HEK293 (cell line): ENCODE measurements at regions not wholly inside any gene's neighbourhood (a gene's known extent, or its start where the extent isn't known, plus 50 kb on each side); places are given as distances from the start of the nearest gene placed in this dataset.
A peak's percentile ranks its signal among the peaks of the same experiment; 100 is the strongest.
"Not testable (repeated sequence)": the region's sequence is repeated elsewhere in the genome, so short reads cannot be mapped to it uniquely, and the experiment has no call there.

ENCODE experiments used
- CTCF ChIA-PET: fragments of 350-600 bp; formaldehyde crosslinking; extraction: SDS; loops from one replicate; lab custom pipeline; 2021; ENCODE audit warnings: antibody characterized with exemption; lab: Yijun Ruan, JAX
- POLR2A ChIA-PET: fragments of 300-600 bp; formaldehyde crosslinking; extraction: SDS; loops from one replicate; lab custom pipeline; 2020; ENCODE audit warnings: antibody characterized with exemption, inconsistent platforms; lab: Yijun Ruan, JAX
- H3K27ac ChIP-seq: fragments of 200-500 bp; sonication (Bioruptor generic); 2 replicates; pipeline ENCODE4 v1.5.1; 2014; ENCODE audit warnings: low read depth, low read length, control low read depth, inconsistent platforms; ENCODE audit errors: extremely low read depth
- H3K36me3 ChIP-seq, 2 experiments: fragments of 200-500 bp in 1 of 2; sonication (Bioruptor generic) in 1 of 2; 1 replicate in 1 of 2; 2 replicates in 1 of 2; pipeline ENCODE4 v1.5.1; 2014 to 2017; ENCODE audit warnings: inconsistent platforms in 2 of 2, low read length in 2 of 2; ENCODE audit not compliant: control insufficient read depth in 2 of 2, insufficient read depth in 1 of 2
- H3K4me1 ChIP-seq: fragments of 200-500 bp; sonication (Bioruptor generic); 2 replicates; pipeline ENCODE4 v1.5.1; 2014; ENCODE audit warnings: mild to moderate bottlenecking, low read length, inconsistent platforms; ENCODE audit not compliant: control insufficient read depth, insufficient read depth
- H3K4me3 ChIP-seq: 2 replicates; pipeline ENCODE4 v1.5.1; 2011; ENCODE audit warnings: low read depth, mild to moderate bottlenecking, control low read depth, low read length, moderate library complexity
- H3K9me3 ChIP-seq: fragments of 200-500 bp; sonication (Bioruptor generic); 2 replicates; pipeline ENCODE4 v1.5.1; 2014; ENCODE audit warnings: low read depth, low read length, inconsistent platforms; ENCODE audit not compliant: control insufficient read depth, insufficient read depth
- SP7 ChIP-seq: fragments of 450-650 bp; formaldehyde crosslinking; IDR thresholded peaks from 2 replicates; pipeline ENCODE4 v1.5.1; 2016; ENCODE audit warnings: missing biosample characterization, missing genetic modification characterization
- ZBTB17 ChIP-seq: fragments of 450-650 bp; formaldehyde crosslinking; IDR thresholded peaks from 2 replicates; pipeline ENCODE4 v1.5.1; 2016; ENCODE audit warnings: missing biosample characterization, missing genetic modification characterization
- ZBTB7A ChIP-seq: fragments of 450-650 bp; formaldehyde crosslinking; IDR thresholded peaks from 2 replicates; pipeline ENCODE4 v1.5.1; 2016; ENCODE audit warnings: low read depth, missing biosample characterization, missing genetic modification characterization
- ZNF146 ChIP-seq: fragments of 450-650 bp; formaldehyde crosslinking; IDR thresholded peaks from 2 replicates; pipeline ENCODE4 v1.5.1; 2016; ENCODE audit warnings: missing biosample characterization, missing genetic modification characterization
- ZNF548 ChIP-seq: fragments of 450-650 bp; formaldehyde crosslinking; IDR thresholded peaks from 2 replicates; pipeline ENCODE4 v1.5.1; 2016; ENCODE audit warnings: missing biosample characterization, missing genetic modification characterization
- ZNF654 ChIP-seq: fragments of 450-650 bp; formaldehyde crosslinking; IDR thresholded peaks from 2 replicates; pipeline ENCODE4 v1.5.1; 2016; ENCODE audit warnings: low read depth, missing biosample characterization, missing genetic modification characterization
- TF ChIP-seq, protein P1 (sequence below): fragments of 450-650 bp; formaldehyde crosslinking; IDR thresholded peaks from 2 replicates; pipeline ENCODE4 v1.5.1; 2016; ENCODE audit warnings: missing biosample characterization, missing genetic modification characterization
- TF ChIP-seq, protein P2 (sequence below): fragments of 450-650 bp; formaldehyde crosslinking; IDR thresholded peaks from 2 replicates; pipeline ENCODE4 v1.5.1; 2016; ENCODE audit warnings: missing biosample characterization, missing genetic modification characterization
- TF ChIP-seq, protein P3 (sequence below): fragments of 450-650 bp; formaldehyde crosslinking; IDR thresholded peaks from 2 replicates; pipeline ENCODE4 v1.5.1; 2016; ENCODE audit warnings: missing biosample characterization, missing genetic modification characterization
- TF ChIP-seq, protein P4 (sequence below): fragments of 450-650 bp; formaldehyde crosslinking; IDR thresholded peaks from 2 replicates; pipeline ENCODE4 v1.5.1; 2016; ENCODE audit warnings: missing biosample characterization, missing genetic modification characterization
- TF ChIP-seq, protein P5 (sequence below): fragments of 450-650 bp; formaldehyde crosslinking; IDR thresholded peaks from 2 replicates; pipeline ENCODE4 v1.5.1; 2016; ENCODE audit warnings: missing biosample characterization, missing genetic modification characterization
- TF ChIP-seq, protein P6 (sequence below): fragments of 450-650 bp; formaldehyde crosslinking; IDR thresholded peaks from 2 replicates; pipeline ENCODE4 v1.5.1; 2016; ENCODE audit warnings: missing biosample characterization, missing genetic modification characterization, low read depth

DNA sequence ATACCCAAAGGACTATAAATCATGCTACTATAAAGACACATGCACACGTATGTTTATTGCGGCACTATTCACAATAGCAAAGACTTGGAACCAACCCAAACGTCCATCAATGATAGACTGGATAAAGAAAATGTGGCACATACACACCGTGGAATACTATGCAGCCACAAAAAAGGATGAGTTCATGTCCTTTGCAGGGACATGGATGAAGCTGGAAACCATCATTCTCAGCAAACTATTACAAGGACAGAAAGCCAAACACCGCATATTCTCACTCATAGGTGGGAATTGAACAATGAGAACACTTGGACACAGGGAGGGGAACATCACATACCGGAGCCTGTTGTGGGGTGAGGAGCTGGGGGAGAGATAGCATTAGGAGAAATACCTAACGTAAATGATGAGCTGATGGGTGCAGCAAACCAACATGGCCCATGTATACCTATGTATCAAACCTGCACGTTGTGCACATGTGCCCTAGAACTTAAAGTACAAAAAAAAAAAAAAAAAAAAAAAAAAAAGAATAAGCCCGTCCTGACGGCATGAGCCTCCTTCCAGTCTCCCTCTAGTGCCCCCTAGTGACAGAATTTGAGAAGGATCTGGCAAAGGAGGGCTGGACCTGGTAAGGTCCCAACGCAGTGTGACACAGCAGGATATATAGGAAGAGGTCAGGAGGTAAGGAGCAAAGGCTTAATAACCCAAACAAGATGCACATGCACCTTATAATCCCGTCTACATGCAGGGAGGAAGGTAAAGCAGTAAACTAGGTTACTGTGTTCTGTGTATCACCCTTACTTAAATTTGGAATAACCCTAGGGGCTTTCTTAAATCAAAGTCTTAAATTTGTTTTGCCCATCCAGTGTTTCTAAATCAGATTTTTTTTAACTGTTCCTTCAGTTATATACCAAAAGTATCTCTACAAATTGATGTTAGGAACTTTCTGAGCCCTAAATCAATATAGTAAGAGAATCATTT is 214.8 kb downstream of the UNC5CL start:
- not testable (repeated sequence) for H3K9me3 ChIP-seq, H3K4me3 ChIP-seq, H3K4me1 ChIP-seq, H3K36me3 ChIP-seq, H3K27ac ChIP-seq
- ChIA-PET POLR2A (interaction anchor here (0.7 kb wide), 1 partner anchor 159 kb away, joined by 3 read pairs; no protein-coding TSS in a partner anchor), CTCF (interaction anchor here (0.6 to 2.0 kb wide), 14 partner anchors 10 to 1229 kb away, joined by 3 to 8 read pairs (median 3); no protein-coding TSS in a partner anchor)
- TF ChIP-seq ZNF654 (peak; percentile 47), ZNF146 (peak; percentile 97)
- TF ChIP-seq, protein P1, sequence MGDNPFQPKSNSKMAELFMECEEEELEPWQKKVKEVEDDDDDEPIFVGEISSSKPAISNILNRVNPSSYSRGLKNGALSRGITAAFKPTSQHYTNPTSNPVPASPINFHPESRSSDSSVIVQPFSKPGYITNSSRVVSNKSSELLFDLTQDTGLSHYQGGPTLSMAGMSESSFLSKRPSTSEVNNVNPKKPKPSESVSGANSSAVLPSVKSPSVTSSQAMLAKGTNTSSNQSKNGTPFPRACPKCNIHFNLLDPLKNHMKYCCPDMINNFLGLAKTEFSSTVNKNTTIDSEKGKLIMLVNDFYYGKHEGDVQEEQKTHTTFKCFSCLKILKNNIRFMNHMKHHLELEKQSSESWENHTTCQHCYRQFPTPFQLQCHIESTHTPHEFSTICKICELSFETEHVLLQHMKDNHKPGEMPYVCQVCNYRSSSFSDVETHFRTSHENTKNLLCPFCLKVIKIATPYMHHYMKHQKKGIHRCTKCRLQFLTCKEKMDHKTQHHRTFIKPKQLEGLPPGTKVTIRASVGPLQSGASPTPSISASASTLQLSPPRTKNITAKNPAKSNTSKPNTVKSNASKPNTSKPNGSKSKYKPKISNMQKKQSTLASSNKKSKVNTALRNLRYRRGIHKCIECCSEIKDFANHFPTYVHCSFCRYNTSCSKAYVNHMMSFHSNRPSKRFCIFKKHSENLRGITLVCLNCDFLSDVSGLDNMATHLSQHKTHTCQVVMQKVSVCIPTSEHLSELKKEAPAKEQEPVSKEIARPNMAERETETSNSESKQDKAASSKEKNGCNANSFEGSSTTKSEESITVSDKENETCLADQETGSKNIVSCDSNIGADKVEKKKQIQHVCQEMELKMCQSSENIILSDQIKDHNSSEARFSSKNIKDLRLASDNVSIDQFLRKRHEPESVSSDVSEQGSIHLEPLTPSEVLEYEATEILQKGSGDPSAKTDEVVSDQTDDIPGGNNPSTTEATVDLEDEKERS = peak; percentile 72; the same call in 1 of the 2 replicates
- TF ChIP-seq, protein P2, sequence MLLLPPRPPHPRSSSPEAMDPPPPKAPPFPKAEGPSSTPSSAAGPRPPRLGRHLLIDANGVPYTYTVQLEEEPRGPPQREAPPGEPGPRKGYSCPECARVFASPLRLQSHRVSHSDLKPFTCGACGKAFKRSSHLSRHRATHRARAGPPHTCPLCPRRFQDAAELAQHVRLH (tag by site-specific recombination) = peak; percentile 80; the same call in 1 of the 2 replicates
- TF ChIP-seq, protein P3, sequence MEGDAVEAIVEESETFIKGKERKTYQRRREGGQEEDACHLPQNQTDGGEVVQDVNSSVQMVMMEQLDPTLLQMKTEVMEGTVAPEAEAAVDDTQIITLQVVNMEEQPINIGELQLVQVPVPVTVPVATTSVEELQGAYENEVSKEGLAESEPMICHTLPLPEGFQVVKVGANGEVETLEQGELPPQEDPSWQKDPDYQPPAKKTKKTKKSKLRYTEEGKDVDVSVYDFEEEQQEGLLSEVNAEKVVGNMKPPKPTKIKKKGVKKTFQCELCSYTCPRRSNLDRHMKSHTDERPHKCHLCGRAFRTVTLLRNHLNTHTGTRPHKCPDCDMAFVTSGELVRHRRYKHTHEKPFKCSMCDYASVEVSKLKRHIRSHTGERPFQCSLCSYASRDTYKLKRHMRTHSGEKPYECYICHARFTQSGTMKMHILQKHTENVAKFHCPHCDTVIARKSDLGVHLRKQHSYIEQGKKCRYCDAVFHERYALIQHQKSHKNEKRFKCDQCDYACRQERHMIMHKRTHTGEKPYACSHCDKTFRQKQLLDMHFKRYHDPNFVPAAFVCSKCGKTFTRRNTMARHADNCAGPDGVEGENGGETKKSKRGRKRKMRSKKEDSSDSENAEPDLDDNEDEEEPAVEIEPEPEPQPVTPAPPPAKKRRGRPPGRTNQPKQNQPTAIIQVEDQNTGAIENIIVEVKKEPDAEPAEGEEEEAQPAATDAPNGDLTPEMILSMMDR (tag by site-specific recombination) = peak; percentile 43; the same call in 1 of the 2 replicates
- TF ChIP-seq, protein P4, sequence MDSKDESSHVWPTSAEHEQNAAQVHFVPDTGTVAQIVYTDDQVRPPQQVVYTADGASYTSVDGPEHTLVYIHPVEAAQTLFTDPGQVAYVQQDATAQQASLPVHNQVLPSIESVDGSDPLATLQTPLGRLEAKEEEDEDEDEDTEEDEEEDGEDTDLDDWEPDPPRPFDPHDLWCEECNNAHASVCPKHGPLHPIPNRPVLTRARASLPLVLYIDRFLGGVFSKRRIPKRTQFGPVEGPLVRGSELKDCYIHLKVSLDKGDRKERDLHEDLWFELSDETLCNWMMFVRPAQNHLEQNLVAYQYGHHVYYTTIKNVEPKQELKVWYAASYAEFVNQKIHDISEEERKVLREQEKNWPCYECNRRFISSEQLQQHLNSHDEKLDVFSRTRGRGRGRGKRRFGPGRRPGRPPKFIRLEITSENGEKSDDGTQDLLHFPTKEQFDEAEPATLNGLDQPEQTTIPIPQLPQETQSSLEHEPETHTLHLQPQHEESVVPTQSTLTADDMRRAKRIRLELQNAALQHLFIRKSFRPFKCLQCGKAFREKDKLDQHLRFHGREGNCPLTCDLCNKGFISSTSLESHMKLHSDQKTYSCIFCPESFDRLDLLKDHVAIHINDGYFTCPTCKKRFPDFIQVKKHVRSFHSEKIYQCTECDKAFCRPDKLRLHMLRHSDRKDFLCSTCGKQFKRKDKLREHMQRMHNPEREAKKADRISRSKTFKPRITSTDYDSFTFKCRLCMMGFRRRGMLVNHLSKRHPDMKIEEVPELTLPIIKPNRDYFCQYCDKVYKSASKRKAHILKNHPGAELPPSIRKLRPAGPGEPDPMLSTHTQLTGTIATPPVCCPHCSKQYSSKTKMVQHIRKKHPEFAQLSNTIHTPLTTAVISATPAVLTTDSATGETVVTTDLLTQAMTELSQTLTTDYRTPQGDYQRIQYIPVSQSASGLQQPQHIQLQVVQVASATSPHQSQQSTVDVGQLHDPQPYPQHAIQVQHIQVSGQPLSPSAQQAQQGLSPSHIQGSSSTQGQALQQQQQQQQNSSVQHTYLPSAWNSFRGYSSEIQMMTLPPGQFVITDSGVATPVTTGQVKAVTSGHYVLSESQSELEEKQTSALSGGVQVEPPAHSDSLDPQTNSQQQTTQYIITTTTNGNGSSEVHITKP (tag by site-specific recombination) = peak; percentile 52; the same call in 1 of the 2 replicates
- TF ChIP-seq, protein P5, sequence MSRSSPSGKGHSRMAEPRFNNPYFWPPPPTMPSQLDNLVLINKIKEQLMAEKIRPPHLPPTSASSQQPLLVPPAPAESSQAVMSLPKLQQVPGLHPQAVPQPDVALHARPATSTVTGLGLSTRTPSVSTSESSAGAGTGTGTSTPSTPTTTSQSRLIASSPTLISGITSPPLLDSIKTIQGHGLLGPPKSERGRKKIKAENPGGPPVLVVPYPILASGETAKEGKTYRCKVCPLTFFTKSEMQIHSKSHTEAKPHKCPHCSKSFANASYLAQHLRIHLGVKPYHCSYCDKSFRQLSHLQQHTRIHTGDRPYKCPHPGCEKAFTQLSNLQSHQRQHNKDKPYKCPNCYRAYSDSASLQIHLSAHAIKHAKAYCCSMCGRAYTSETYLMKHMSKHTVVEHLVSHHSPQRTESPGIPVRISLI (tag by site-specific recombination) = peak; percentile 84
- TF ChIP-seq, all 188 proteins: peak for 7; not testable (repeated sequence) for 181

DNA sequence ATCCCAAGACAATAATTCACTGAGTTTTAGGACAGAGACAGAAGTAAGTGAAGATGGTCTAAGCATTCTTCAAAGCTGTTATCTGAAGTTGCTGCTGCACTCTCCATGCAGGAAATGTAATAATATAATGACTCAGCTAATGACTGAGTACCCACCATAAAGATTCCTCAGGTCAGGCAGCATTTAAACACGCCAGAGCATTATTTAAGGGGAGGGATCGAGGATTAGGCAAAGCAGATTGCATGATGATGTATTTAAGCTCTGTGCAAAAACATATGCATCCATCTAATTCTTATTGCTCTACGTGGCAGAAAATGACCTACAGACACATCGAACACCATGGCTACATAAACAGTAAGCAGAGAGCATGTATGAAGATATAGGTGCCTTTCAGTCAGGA is 216.4 kb downstream of the UNC5CL start:
- no peaks in the 10 kb centered on the region for H3K4me1 ChIP-seq
- CTCF ChIA-PET = interaction anchor here (0.6 to 2.6 kb wide), 9 partner anchors 13 to 1091 kb away, joined by 3 to 10 read pairs (median 4); no protein-coding TSS in a partner anchor
- H3K36me3 ChIP-seq = no peaks in the 10 kb centered on the region
- H3K27ac ChIP-seq = no peak overlapping the region
- TF ChIP-seq SP7 = peak; percentile 76
- TF ChIP-seq ZBTB17 (tag by site-specific recombination) = 0 out of 2 replicates have a peak, but pooled peaks have one; percentile 26
- TF ChIP-seq, protein P6, sequence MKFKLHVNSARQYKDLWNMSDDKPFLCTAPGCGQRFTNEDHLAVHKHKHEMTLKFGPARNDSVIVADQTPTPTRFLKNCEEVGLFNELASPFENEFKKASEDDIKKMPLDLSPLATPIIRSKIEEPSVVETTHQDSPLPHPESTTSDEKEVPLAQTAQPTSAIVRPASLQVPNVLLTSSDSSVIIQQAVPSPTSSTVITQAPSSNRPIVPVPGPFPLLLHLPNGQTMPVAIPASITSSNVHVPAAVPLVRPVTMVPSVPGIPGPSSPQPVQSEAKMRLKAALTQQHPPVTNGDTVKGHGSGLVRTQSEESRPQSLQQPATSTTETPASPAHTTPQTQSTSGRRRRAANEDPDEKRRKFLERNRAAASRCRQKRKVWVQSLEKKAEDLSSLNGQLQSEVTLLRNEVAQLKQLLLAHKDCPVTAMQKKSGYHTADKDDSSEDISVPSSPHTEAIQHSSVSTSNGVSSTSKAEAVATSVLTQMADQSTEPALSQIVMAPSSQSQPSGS = no peak
- no peak for TF ChIP-seq ZNF548 (tag by site-specific recombination)
- TF ChIP-seq ZBTB7A (tag by site-specific recombination) = no peak
- no peak overlapping the region for H3K4me3 ChIP-seq
- POLR2A ChIA-PET = no interaction called here
- no peaks in the 10 kb centered on the region for H3K9me3 ChIP-seq
